Astrocyte of the spinal cord (primary cell): ENCODE measurements at regions not wholly inside any gene's neighbourhood (a gene's known extent, or its start where the extent isn't known, plus 50 kb on each side); places are given as distances from the start of the nearest gene placed in this dataset.

ENCODE experiments used
- DNase-seq: peaks from one replicate; pipeline ENCODE4 v3.0.0; 2011; ENCODE audit warnings: low read depth, low spot score
- H3K4me3 ChIP-seq: 2 replicates; pipeline ENCODE4 v1.5.1; 2011; ENCODE audit warnings: low read depth, mild to moderate bottlenecking, low read length, moderate library complexity
- in situ Hi-C: cut with HindIII; loops from 2 replicates; pipeline ENCODE4 v1.10.0; 2017; ENCODE audit warnings: low sequenced_read_pairs
- TF ChIP-seq, protein P1 (sequence below): IDR thresholded peaks from 2 replicates; pipeline ENCODE4 v1.5.1; 2012; ENCODE audit warnings: low read depth, mild to moderate bottlenecking, low read length, inconsistent platforms

DNA sequence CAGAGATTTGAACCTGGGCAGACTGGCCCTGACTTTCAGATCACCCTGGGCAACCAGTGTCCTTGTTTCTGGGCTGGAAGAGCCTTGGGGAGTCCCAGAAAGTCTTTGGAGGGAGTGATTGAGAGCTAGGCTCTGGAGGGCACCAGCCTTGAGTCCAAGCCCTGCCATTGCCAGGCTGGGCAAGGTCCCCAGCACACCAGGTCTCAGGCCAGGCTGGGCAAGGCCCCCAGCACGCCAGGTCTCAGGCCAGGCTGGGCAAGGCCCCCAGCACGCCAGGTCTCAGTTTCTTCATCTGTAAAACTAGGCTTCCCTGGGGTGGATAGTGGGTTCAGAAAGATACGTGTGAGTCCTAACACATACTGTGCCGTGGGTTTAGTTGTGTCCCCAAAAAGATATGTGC, 135.0 kb downstream of the IRF8 start:
- in situ Hi-C loops: no loop called here
- TF ChIP-seq, protein P1, sequence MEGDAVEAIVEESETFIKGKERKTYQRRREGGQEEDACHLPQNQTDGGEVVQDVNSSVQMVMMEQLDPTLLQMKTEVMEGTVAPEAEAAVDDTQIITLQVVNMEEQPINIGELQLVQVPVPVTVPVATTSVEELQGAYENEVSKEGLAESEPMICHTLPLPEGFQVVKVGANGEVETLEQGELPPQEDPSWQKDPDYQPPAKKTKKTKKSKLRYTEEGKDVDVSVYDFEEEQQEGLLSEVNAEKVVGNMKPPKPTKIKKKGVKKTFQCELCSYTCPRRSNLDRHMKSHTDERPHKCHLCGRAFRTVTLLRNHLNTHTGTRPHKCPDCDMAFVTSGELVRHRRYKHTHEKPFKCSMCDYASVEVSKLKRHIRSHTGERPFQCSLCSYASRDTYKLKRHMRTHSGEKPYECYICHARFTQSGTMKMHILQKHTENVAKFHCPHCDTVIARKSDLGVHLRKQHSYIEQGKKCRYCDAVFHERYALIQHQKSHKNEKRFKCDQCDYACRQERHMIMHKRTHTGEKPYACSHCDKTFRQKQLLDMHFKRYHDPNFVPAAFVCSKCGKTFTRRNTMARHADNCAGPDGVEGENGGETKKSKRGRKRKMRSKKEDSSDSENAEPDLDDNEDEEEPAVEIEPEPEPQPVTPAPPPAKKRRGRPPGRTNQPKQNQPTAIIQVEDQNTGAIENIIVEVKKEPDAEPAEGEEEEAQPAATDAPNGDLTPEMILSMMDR: no peak
- no peak for DNase-seq
- no peak overlapping the region for H3K4me3 ChIP-seq

DNA sequence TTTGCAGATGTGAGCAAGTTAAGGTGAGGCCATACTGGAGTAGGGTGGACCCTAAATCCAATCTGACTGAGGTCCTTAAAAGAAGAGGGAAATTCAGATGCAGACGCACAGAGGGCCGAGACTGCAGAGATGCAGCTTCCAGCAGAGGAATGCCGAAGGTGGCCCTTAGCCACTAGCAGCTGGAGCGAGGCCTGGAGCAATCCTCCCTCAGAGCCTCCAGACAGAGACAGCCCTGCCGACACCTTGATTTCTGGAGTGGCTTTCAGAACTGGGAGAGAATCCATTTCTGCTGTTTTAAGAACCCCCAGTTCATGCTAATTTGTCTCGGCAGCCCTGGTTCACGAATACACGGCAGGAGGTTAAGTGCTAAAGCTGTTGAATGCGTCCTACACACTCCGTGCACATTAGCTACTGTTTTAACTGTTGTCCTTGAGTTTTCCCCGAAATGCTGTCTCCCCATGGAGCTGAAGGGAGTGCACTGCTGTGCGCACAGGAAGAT, 135.5 kb downstream of the IRF8 start:
- no peak overlapping the region for H3K4me3 ChIP-seq
- no peak for DNase-seq
- TF ChIP-seq, protein P1: no peak
- in situ Hi-C loops: no loop called here

DNA sequence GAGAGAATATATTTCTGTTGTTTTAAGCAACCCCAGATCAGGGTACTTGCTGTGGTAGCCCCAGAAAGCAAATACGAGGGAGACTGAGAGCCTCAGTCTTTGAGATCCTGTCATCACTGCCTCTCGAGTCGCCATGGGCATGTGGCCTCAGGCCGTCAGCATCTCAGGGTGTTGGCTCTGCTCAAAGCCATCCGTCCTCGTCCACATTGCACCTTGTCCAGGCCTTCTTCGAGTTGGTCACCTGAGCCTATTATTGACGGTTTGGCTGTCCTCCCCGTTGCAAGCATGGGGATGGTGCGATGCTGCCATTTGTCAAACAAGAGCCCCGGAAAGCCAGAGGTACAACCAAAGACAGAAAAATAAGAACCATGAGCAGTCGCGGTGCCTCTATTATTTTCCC, 136.9 kb downstream of the IRF8 start:
- DNase-seq: no peak
- TF ChIP-seq, protein P1: no peak
- in situ Hi-C loops: no loop called here
- no peak overlapping the region for H3K4me3 ChIP-seq

DNA sequence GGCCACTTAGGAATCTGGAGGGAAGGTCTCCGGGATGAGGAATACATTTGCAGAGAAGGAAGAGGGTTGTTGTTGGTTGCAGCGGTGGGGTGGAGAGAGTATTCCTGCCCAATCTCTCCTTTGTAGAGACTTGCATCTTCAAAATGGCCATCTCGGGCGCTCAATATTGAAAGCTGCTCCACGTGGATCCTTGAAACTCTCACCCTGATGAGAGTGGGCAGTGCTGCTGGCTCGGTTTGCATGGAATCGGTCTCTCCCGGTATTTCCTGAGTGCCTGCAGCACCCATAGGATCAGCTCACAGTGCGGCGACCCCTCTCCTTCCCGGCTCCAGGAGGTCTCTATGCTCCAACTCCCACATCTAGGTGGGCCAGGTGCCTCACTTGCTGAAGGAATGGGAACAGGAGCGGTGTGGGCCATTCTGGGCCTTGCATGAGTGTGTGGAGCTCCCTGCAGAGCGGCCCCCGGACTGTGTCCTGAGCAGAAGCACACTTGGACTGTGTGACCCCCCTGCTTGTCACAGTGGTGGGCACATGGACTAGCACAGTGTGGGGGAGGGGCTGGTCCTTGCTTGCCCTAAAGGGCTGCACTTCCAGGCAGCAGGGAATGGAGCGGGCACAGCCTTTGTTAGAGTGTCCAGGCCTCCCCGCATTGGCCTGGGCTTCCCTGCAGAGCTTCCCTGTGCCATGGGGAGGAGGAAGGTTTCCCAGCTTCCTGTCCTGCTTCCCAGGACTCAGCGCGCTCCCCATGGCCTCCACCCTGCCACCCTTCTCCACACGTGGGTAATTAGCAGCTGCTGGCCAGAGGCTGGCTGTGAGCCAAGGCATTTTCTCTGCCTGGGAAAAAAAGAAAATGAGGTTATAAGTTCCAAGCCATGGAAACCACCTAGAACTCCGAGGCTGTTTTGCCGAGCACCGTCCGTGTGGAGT, 139.3 kb downstream of the IRF8 start:
- no peak for DNase-seq
- TF ChIP-seq, protein P1: no peak
- no peak overlapping the region for H3K4me3 ChIP-seq
- in situ Hi-C loops: no loop called here

DNA sequence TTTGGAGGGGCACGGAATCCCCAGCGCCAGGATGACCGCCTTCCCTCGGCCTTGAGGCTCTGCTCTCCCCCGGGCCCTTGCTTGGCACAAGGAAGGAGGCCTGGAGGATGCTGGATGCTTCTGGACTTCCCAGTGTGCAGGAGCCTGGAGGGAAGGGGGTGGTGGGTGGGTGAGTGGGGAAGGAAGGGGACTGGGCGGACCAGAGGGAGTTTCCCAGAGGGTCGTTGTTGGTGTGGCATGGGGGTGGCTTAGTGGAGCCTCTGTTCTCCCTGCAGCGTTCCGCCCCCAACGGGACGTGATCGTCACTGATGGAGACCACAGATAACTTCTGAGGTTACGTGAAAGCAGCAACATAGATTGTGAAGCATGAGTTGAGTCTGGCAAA, 140.0 kb downstream of the IRF8 start:
- TF ChIP-seq, protein P1: no peak
- in situ Hi-C loops: no loop called here
- no peak overlapping the region for H3K4me3 ChIP-seq
- no peak for DNase-seq

DNA sequence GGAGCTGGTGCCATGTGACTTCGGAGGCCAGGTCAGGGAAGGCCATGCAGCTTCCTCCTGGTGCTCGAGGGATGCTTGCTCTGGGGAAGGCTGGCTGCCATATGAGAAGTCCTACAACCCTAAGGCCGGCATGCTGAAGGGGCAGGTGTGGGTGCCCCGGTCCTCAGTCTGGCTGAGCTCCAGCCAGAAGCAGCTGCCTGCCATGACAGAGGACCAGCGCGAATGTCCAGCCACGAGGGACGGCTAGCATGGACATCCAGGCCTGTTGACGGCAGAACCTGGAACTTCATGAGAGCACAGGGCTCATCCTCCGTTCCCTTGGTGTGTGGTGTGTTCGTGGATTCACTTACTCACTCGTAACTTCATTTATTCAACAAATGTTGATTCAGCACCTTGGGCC, 140.6 kb downstream of the IRF8 start:
- TF ChIP-seq, protein P1: no peak
- DNase-seq: no peak
- in situ Hi-C loops: no loop called here
- H3K4me3 ChIP-seq: no peak overlapping the region
